Smooth muscle cell (in vitro differentiated cells): ENCODE measurements at regions not wholly inside any gene's neighbourhood (a gene's known extent, or its start where the extent isn't known, plus 50 kb on each side); places are given as distances from the start of the nearest gene placed in this dataset.

Experiments used
- DNase-seq: peaks from one replicate; lab custom pipeline; 2025; ENCODE audit not compliant: unreplicated experiment; lab: John Stamatoyannopoulos, UW
- H2AFZ ChIP-seq: fragments of 200-600 bp; sonication (generic); 2 replicates; pipeline ENCODE4 v1.6.0; 2016; ENCODE audit warnings: antibody characterized with exemption, low read depth, mild to moderate bottlenecking
- H3F3A ChIP-seq: fragments of 200-600 bp; sonication (generic); 2 replicates; pipeline ENCODE4 v1.6.0; 2017; ENCODE audit warnings: antibody characterized with exemption, low read depth
- H3K27ac ChIP-seq: fragments of 200-600 bp; sonication (generic); 2 replicates; pipeline ENCODE4 v1.5.1; 2016; ENCODE audit warnings: low read depth, mild to moderate bottlenecking
- H3K27me3 ChIP-seq: fragments of 200-600 bp; sonication (generic); 2 replicates; pipeline ENCODE4 v1.6.1; 2016; ENCODE audit warnings: low read depth, mild to moderate bottlenecking
- H3K36me3 ChIP-seq: fragments of 200-600 bp; sonication (generic); 2 replicates; pipeline ENCODE4 v1.5.1; 2016; ENCODE audit warnings: low read depth
- H3K4me1 ChIP-seq: fragments of 200-600 bp; sonication (generic); 2 replicates; pipeline ENCODE4 v1.5.1; 2016; ENCODE audit warnings: low read depth
- H3K4me2 ChIP-seq: fragments of 200-600 bp; sonication (generic); 2 replicates; pipeline ENCODE4 v1.6.0; 2016; ENCODE audit warnings: mild to moderate bottlenecking
- H3K4me3 ChIP-seq: fragments of 200-600 bp; sonication (generic); 2 replicates; pipeline ENCODE4 v1.5.1; 2016; ENCODE audit warnings: mild to moderate bottlenecking
- H3K79me2 ChIP-seq: fragments of 200-600 bp; sonication (generic); 2 replicates; pipeline ENCODE4 v1.6.0; 2016; ENCODE audit warnings: low read depth, mild to moderate bottlenecking
- H3K9ac ChIP-seq: fragments of 200-600 bp; sonication (generic); 2 replicates; pipeline ENCODE4 v1.6.0; 2016; ENCODE audit warnings: low read depth
- H3K9me3 ChIP-seq: fragments of 200-600 bp; sonication (generic); replicated peaks from 2 replicates; pipeline ENCODE4 v1.5.1; 2016; ENCODE audit warnings: low read depth
- H4K20me1 ChIP-seq: fragments of 200-600 bp; sonication (generic); 2 replicates; pipeline ENCODE4 v1.6.0; 2016; ENCODE audit warnings: low read depth
- whole genome bisulfite sequencing: methylation state at CpG from one replicate; pipeline ENCODE4 v1.1.7; 2016; ENCODE audit warnings: low lambda C conversion rate; 5-methylcytosine and 5-hydroxymethylcytosine counted together
- TF ChIP-seq, protein P1 (sequence below): fragments of 200-600 bp; sonication (generic); IDR thresholded peaks from 2 replicates; pipeline ENCODE4 v1.5.1; 2017; ENCODE audit warnings: borderline replicate concordance, mild to moderate bottlenecking, antibody characterized with exemption; ENCODE audit not compliant: insufficient read depth, poor library complexity, severe bottlenecking

DNA sequence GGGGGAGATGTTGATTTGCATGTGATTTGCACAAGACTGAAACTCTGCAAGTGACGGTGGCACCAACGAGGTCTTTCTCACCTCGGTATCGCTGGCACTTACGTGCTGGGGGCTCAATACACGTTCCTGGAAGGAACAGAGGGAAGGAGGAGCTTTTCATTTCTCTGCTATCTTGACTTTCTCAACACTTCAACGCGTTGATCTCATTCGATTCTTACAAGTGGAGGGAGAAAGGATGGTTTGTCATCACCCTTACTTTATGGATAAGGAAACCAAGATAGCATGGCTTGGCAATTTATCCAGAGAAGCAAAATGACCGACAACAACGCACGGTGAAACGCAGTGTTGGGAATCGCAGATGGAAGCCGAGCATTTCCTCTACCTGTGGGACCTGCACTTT lies 87.3 kb upstream of the RFLNA start:
- no peaks in the 10 kb centered on the region for H3K36me3 ChIP-seq
- no peak overlapping the region for H3K4me2 ChIP-seq
- no peaks in the 10 kb centered on the region for H3K27me3 ChIP-seq
- DNase-seq: no peak
- no peaks in the 10 kb centered on the region for H3K4me1 ChIP-seq
- no peaks in the 10 kb centered on the region for H3K79me2 ChIP-seq
- H3K4me3 ChIP-seq: no peak overlapping the region
- H3K9me3 ChIP-seq: no peaks in the 10 kb centered on the region
- WGBS: 76% methylated on average over 15 of the region's 15 CpGs
- H2AFZ ChIP-seq: no peak overlapping the region
- no peaks in the 10 kb centered on the region for H4K20me1 ChIP-seq
- no peaks in the 10 kb centered on the region for H3F3A ChIP-seq
- no peak overlapping the region for H3K9ac ChIP-seq
- H3K27ac ChIP-seq: no peak overlapping the region
- TF ChIP-seq, protein P1, sequence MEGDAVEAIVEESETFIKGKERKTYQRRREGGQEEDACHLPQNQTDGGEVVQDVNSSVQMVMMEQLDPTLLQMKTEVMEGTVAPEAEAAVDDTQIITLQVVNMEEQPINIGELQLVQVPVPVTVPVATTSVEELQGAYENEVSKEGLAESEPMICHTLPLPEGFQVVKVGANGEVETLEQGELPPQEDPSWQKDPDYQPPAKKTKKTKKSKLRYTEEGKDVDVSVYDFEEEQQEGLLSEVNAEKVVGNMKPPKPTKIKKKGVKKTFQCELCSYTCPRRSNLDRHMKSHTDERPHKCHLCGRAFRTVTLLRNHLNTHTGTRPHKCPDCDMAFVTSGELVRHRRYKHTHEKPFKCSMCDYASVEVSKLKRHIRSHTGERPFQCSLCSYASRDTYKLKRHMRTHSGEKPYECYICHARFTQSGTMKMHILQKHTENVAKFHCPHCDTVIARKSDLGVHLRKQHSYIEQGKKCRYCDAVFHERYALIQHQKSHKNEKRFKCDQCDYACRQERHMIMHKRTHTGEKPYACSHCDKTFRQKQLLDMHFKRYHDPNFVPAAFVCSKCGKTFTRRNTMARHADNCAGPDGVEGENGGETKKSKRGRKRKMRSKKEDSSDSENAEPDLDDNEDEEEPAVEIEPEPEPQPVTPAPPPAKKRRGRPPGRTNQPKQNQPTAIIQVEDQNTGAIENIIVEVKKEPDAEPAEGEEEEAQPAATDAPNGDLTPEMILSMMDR: no peak

DNA sequence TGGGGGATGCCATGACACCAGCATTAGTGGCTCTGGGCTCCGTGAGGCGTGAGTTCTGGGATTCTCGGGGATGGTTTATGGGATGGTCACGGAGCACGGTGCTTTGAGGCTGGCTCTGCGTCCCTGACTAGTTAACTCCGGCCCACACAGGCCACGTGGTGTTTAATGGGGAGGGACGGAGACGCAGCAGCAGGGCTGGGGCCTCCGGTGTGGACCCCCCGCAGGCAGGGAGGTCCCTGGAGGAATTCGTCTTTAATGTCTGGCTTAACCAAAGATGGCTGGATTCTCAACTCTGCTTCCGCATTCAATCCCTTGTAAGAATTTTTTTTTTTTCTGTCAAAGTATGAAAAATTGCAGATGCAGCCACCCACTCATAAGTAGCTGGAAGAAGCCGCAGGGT lies 86.4 kb upstream of the RFLNA start:
- 65% methylated on average over 15 of the region's 15 CpGs for WGBS
- DNase-seq: no peak
- TF ChIP-seq, protein P1: no peak

DNA sequence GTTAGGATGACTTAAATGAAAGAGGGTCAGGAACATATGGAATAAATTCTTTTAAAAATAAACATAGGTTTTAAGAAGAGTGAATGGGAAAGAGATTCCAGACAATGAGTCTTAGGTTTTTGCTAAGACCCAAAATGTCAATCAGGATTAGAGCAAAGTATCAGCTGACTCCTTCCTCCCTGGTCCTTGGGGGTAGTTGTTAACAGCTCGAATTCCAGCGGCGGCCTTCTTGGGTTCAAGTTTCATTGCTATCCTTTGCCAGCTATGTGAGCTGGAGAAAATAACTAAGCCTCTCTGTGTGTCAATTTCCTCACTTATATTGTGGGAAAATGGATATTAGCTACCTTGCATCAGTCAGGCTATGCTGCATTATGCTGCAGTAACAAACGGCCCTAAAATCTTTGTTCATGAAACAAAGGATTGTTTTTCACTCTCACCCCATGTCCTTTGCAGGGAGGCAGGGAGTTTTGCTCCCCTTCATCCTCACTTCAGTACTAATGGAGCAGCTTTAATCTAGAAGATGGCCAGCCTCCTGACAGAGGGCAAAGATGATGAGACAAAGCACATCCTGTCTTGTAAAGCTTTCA lies 83.8 kb upstream of the RFLNA start:
- no peaks in the 10 kb centered on the region for H3K4me1 ChIP-seq
- H3K4me2 ChIP-seq: no peak overlapping the region
- H4K20me1 ChIP-seq: no peaks in the 10 kb centered on the region
- H3K36me3 ChIP-seq: no peaks in the 10 kb centered on the region
- no peaks in the 10 kb centered on the region for H3K27me3 ChIP-seq
- no peak for DNase-seq
- no peaks in the 10 kb centered on the region for H3K79me2 ChIP-seq
- H3K9ac ChIP-seq: no peak overlapping the region
- peaks cover 5% of the 10 kb centered on the region for H3K9me3 ChIP-seq
- TF ChIP-seq, protein P1: no peak
- 94% methylated on average over 4 of the region's 4 CpGs for WGBS
- no peak overlapping the region for H2AFZ ChIP-seq
- no peaks in the 10 kb centered on the region for H3F3A ChIP-seq
- H3K27ac ChIP-seq: no peak overlapping the region
- no peak overlapping the region for H3K4me3 ChIP-seq

More for the DNA sequence above, 86.4 kb upstream of the RFLNA start:
- Histone ChIP-seq H3F3A (no peaks in the 10 kb centered on the region), H3K4me3 (no peak overlapping the region), H3K4me2 (no peak overlapping the region), H3K36me3 (no peaks in the 10 kb centered on the region), H3K4me1 (no peaks in the 10 kb centered on the region), H4K20me1 (no peaks in the 10 kb centered on the region), H3K9me3 (no peaks in the 10 kb centered on the region), H3K27me3 (no peaks in the 10 kb centered on the region), H2AFZ (no peak overlapping the region), H3K79me2 (no peaks in the 10 kb centered on the region), H3K27ac (no peak overlapping the region), H3K9ac (no peak overlapping the region)

DNA sequence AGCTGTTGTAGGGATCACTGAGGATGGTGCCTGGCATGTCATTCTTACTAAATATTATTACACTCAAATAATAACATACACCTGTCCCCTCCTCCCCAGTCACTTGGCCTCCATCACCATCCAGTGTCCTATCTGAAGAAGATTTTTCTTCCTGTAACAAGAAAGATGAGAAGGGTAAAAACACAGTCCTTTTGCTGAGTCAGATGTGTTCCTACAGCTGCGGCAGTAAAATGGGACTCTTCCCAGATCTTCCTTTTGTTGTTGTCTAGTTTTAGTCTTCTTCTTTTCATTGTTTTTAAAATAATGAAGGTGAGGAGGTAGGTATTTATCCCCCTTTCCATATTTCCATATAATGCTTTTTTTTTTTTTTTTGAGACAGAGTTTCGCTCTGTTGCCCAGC lies 83.1 kb upstream of the RFLNA start:
- Histone ChIP-seq H3K79me2 (no peaks in the 10 kb centered on the region), H3K9me3 (peaks cover 5% of the 10 kb centered on the region), H3F3A (no peaks in the 10 kb centered on the region), H3K4me1 (no peaks in the 10 kb centered on the region), H3K4me3 (no peak overlapping the region), H3K27me3 (no peaks in the 10 kb centered on the region), H2AFZ (no peak overlapping the region), H3K4me2 (no peak overlapping the region), H3K9ac (no peak overlapping the region), H3K36me3 (no peaks in the 10 kb centered on the region), H4K20me1 (no peaks in the 10 kb centered on the region), H3K27ac (no peak overlapping the region)
- TF ChIP-seq, protein P1: no peak
- DNase-seq: no peak
- WGBS: 100% methylated on average over 2 of the region's 2 CpGs
